SK-N-SH (cell line): ENCODE measurements at regions not wholly inside any gene's neighbourhood (a gene's known extent, or its start where the extent isn't known, plus 50 kb on each side); places are given as distances from the start of the nearest gene placed in this dataset.

Experiments
- CTCF ChIA-PET: fragments of 300-600, 350-600 bp; formaldehyde crosslinking; extraction: SDS; loops from one replicate; lab custom pipeline; 2021; lab: Yijun Ruan, JAX
- POLR2A ChIA-PET: fragments of 350-600 bp; sonication (Branson Sonifier 250); formaldehyde crosslinking; extraction: SDS; loops from one replicate; lab custom pipeline; 2020; ENCODE audit warnings: antibody characterized with exemption, inconsistent platforms; lab: Yijun Ruan, JAX
- DNase-seq: peaks from one replicate; pipeline ENCODE4 v3.0.0; 2012
- H2AFZ ChIP-seq: fragments of 200-600 bp; sonication (generic); 2 replicates; pipeline ENCODE4 v1.8.1; 2016; ENCODE audit warnings: antibody characterized with exemption, mild to moderate bottlenecking, low read depth
- H3F3A ChIP-seq: fragments of 200-600 bp; sonication (generic); replicated peaks from 2 replicates; pipeline ENCODE3; 2016; ENCODE audit warnings: antibody characterized with exemption, mild to moderate bottlenecking; ENCODE audit not compliant: insufficient read depth
- H3K27ac ChIP-seq, 2 experiments: fragments of 200-500 bp in 1 of 2; fragments of 200-600 bp in 1 of 2; sonication (Bioruptor generic) in 1 of 2; sonication (generic), shearing (Covaris generic) in 1 of 2; 2 replicates each; pipeline versions ENCODE4 v1.5.1 to v1.6.1; 2014 to 2016; ENCODE audit warnings: low read depth in 2 of 2, inconsistent platforms in 1 of 2, low read length in 1 of 2, mild to moderate bottlenecking in 1 of 2, mixed read lengths in 1 of 2
- H3K27me3 ChIP-seq: fragments of 200-600 bp; sonication (generic), shearing (Covaris generic); 2 replicates; pipeline ENCODE4 v1.6.1; 2016; ENCODE audit warnings: mixed run types; ENCODE audit not compliant: insufficient read depth
- H3K36me3 ChIP-seq, 2 experiments: fragments of 200-500 bp in 1 of 2; fragments of 200-600 bp in 1 of 2; sonication (Bioruptor generic) in 1 of 2; sonication (generic) in 1 of 2; replicated peaks in 1 of 2; 2 replicates each; pipeline versions ENCODE3 to v1.5.1; 2014 to 2016; ENCODE audit warnings: low read length in 1 of 2, mild to moderate bottlenecking in 1 of 2; ENCODE audit not compliant: insufficient read depth in 2 of 2, control insufficient read depth in 1 of 2
- H3K4me1 ChIP-seq, 2 experiments: fragments of 200-500 bp in 1 of 2; fragments of 200-600 bp in 1 of 2; sonication (Bioruptor generic) in 1 of 2; sonication (generic), shearing (Covaris generic) in 1 of 2; 2 replicates each; pipeline versions ENCODE4 v1.5.1 to v1.6.1; 2014 to 2016; ENCODE audit warnings: low read depth in 1 of 2, low read length in 1 of 2, mixed run types in 1 of 2; ENCODE audit not compliant: insufficient read depth in 2 of 2, control insufficient read depth in 1 of 2
- H3K4me2 ChIP-seq: fragments of 200-600 bp; sonication (generic), shearing (Covaris generic); 2 replicates; pipeline ENCODE4 v1.6.1; 2017; ENCODE audit warnings: mixed run types
- H3K4me3 ChIP-seq, 2 experiments: fragments of 200-500 bp in 1 of 2; fragments of 200-600 bp in 1 of 2; sonication (Bioruptor generic) in 1 of 2; sonication (generic), shearing (Covaris generic) in 1 of 2; 2 replicates each; pipeline versions ENCODE4 v1.5.1 to v1.8.1; 2014 to 2016; ENCODE audit warnings: low read depth in 2 of 2, inconsistent platforms in 1 of 2, low read length in 1 of 2, mild to moderate bottlenecking in 1 of 2, mixed read lengths in 1 of 2, moderate library complexity in 1 of 2
- H3K79me2 ChIP-seq: fragments of 200-600 bp; sonication (generic); 2 replicates; pipeline ENCODE4 v1.8.1; 2017; ENCODE audit warnings: mild to moderate bottlenecking; ENCODE audit not compliant: insufficient read depth
- H3K9ac ChIP-seq: fragments of 200-600 bp; sonication (generic); 2 replicates; pipeline ENCODE4 v1.6.1; 2017; ENCODE audit warnings: mixed run types
- H3K9me2 ChIP-seq: fragments of 200-600 bp; sonication (generic); 2 replicates; pipeline ENCODE4 v1.6.1; 2017; ENCODE audit warnings: mixed run types
- H3K9me3 ChIP-seq: fragments of 200-600 bp; sonication (generic); 2 replicates; pipeline ENCODE4 v1.6.1; 2017; ENCODE audit warnings: mixed run types, mild to moderate bottlenecking, moderate library complexity
- H4K20me1 ChIP-seq: fragments of 200-600 bp; sonication (generic); 2 replicates; pipeline ENCODE4 v1.6.1; 2017; ENCODE audit warnings: mild to moderate bottlenecking, mixed run types; ENCODE audit not compliant: insufficient read depth
- EZH2phosphoT487 ChIP-seq: fragments of 200-600 bp; sonication (generic); IDR thresholded peaks from 2 replicates; pipeline ENCODE4 v1.6.1; 2017; ENCODE audit warnings: low read depth, mixed run types, mild to moderate bottlenecking, antibody characterized with exemption, moderate library complexity, borderline replicate concordance
- FOSL2 ChIP-seq: IDR thresholded peaks from 2 replicates; pipeline ENCODE4 v1.4.0; 2012; ENCODE audit warnings: low read depth, mild to moderate bottlenecking, moderate library complexity, borderline replicate concordance
- GATA2 ChIP-seq: sonication (generic); formaldehyde crosslinking; IDR thresholded peaks from 2 replicates; pipeline ENCODE4 v1.5.0; 2020; ENCODE audit warnings: mild to moderate bottlenecking, missing genetic modification reagents
- JUND ChIP-seq: IDR thresholded peaks from 2 replicates; pipeline ENCODE4 v1.4.0; 2012
- NRF1 ChIP-seq: IDR thresholded peaks from 2 replicates; pipeline ENCODE4 v1.6.1; 2012; ENCODE audit warnings: low read depth, mild to moderate bottlenecking, low read length
- RCOR1 ChIP-seq: fragments of 150-350 bp; IDR thresholded peaks from 2 replicates; pipeline ENCODE4 v1.6.1; 2017; ENCODE audit warnings: antibody characterized with exemption, low read length
- TAF1 ChIP-seq: IDR thresholded peaks from 2 replicates; pipeline ENCODE4 v1.6.1; 2012; ENCODE audit warnings: low read depth, mild to moderate bottlenecking, low read length, moderate library complexity, borderline replicate concordance
- USF2 ChIP-seq: fragments of 150-350 bp; IDR thresholded peaks from 2 replicates; pipeline ENCODE4 v1.6.1; 2017; ENCODE audit warnings: antibody characterized with exemption, low read length, low read depth, borderline replicate concordance
- YY1 ChIP-seq: IDR thresholded peaks from 2 replicates; pipeline ENCODE4 v1.4.0; 2012; ENCODE audit warnings: low read depth, mild to moderate bottlenecking
- ZBTB33 ChIP-seq: IDR thresholded peaks from 2 replicates; pipeline ENCODE4 v1.4.0; 2012; ENCODE audit warnings: low read depth, borderline replicate concordance
- WGBS: methylation state at CpG from one replicate; pipeline ENCODE4 v1.1.6; 2017; ENCODE audit warnings: low lambda C conversion rate; 5-methylcytosine and 5-hydroxymethylcytosine counted together
- TF ChIP-seq, protein P1 (sequence below): fragments of 150-350 bp; IDR thresholded peaks from 2 replicates; pipeline ENCODE4 v1.6.1; 2016; ENCODE audit warnings: mild to moderate bottlenecking, low read depth, low read length

DNA sequence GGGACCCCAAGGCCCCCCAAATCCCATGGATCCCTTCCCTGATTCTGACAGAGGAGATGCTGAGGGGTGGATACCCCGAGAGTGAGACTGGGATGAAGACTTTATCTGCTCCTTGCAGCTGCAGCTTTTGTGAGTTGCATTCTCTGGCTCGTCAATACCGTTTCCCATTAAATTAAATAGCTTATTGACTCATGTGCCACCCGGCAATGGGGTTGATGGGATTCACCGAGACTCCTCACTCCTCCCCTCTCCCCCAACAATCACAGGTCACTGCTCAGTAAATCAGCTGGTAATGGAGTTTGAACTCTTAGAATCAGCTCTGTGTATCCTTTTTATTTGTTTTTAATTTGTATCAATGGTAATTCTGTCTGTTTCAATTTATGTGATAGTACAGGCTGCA lies 337.5 kb upstream of the PLXNA2 start (continued):
- TF ChIP-seq, protein P1, sequence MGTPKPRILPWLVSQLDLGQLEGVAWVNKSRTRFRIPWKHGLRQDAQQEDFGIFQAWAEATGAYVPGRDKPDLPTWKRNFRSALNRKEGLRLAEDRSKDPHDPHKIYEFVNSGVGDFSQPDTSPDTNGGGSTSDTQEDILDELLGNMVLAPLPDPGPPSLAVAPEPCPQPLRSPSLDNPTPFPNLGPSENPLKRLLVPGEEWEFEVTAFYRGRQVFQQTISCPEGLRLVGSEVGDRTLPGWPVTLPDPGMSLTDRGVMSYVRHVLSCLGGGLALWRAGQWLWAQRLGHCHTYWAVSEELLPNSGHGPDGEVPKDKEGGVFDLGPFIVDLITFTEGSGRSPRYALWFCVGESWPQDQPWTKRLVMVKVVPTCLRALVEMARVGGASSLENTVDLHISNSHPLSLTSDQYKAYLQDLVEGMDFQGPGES, result no peak
- TF ChIP-seq RCOR1 (no peak), GATA2 (no peak), ZBTB33 (no peak), JUND (no peak), NRF1 (no peak), FOSL2 (no peak)

- no peaks in the 10 kb centered on the region for H3K36me3 ChIP-seq
- no peak for TF ChIP-seq TAF1
- TF ChIP-seq, protein P1, result no peak
- no peaks in the 10 kb centered on the region for H3K9me3 ChIP-seq
- ChIA-PET CTCF (no interaction called here), POLR2A (no interaction called here)
- no peaks in the 10 kb centered on the region for H3K27me3 ChIP-seq
- H2AFZ ChIP-seq, result no peak overlapping the region
- H3K9ac ChIP-seq, result no peak overlapping the region
- H3K79me2 ChIP-seq, result no peaks in the 10 kb centered on the region
- no peak overlapping the region for H3K4me3 ChIP-seq
- H3K27ac ChIP-seq, result no peak overlapping the region
- no peaks in the 10 kb centered on the region for H3K9me2 ChIP-seq
- no peaks in the 10 kb centered on the region for H3F3A ChIP-seq
- WGBS, result 53% methylated on average over 6 of the region's 6 CpGs
- no peak overlapping the region for H3K4me2 ChIP-seq
- no peak for DNase-seq
- peaks cover 0 to 14% of the 10 kb centered on the region in 2 experiments; a peak in 2 of 4 replicates for H3K4me1 ChIP-seq
- H4K20me1 ChIP-seq, result no peaks in the 10 kb centered on the region
Observed at GRCh38 chr1:208584167-208584755, 340.1 kb upstream of the PLXNA2 start.

DNA sequence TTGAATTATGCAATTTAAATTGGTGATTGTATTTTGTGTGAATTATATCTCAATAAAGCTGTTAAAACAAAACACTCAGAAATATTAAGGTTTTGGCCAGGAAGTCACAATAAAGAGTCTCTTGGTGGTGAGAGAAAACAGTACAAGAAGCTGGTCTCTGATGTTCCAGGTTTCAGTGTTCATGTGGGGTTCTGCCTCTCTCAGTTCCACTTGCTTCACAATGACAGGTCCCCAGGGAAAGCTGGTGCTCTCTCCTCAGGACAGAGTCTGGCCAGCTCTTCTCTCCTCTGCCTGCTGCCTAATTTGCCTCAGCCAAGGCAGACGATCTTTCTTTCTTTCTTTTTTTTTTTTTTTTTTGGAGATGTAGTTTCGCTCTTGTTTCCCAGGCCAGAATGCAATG lies 342.9 kb upstream of the PLXNA2 start:
- Histone ChIP-seq H4K20me1 (no peaks in the 10 kb centered on the region), H3F3A (no peaks in the 10 kb centered on the region), H3K27me3 (no peaks in the 10 kb centered on the region), H3K27ac (peak overlapping the region in 1 of 2 experiments; percentile 51; a peak in 1 of 4 replicates), H3K36me3 (no peaks in the 10 kb centered on the region), H3K79me2 (no peaks in the 10 kb centered on the region), H3K9me2 (no peaks in the 10 kb centered on the region), H3K4me1 (peaks cover 0 to 14% of the 10 kb centered on the region in 2 experiments; a peak in 2 of 4 replicates), H2AFZ (no peak overlapping the region), H3K4me2 (no peak overlapping the region), H3K9me3 (no peaks in the 10 kb centered on the region), H3K4me3 (no peak overlapping the region), H3K9ac (no peak overlapping the region)
- CTCF ChIA-PET, result interaction anchor here (0.8 to 1.0 kb wide), 2 partner anchors 8 to 620 kb away, joined by 3 to 4 read pairs; no protein-coding TSS in a partner anchor
- POLR2A ChIA-PET, result interaction anchor here (0.6 kb wide), 1 partner anchor 195 kb away, joined by 3 read pairs; no protein-coding TSS in a partner anchor
- no peak for DNase-seq
- TF ChIP-seq YY1, result no peak
- TF ChIP-seq EZH2phosphoT487, result no peak
- TF ChIP-seq USF2, result no peak
- WGBS, result 65% methylated on average over 2 of the region's 2 CpGs
